H1 (cell line): ENCODE measurements at regions not wholly inside any gene's neighbourhood (a gene's known extent, or its start where the extent isn't known, plus 50 kb on each side); places are given as distances from the start of the nearest gene placed in this dataset.

Experiments
- CTCF ChIA-PET: fragments of 300-600 bp; sonication (Branson Sonifier 250); formaldehyde crosslinking; loops from one replicate; lab custom pipeline; 2021; ENCODE audit not compliant: partially characterized antibody; lab: Charles Lee
- POLR2A ChIA-PET: fragments of 300-600 bp; sonication (Branson Sonifier 250); formaldehyde crosslinking; loops from one replicate; lab custom pipeline; 2021; ENCODE audit warnings: inconsistent platforms; ENCODE audit not compliant: partially characterized antibody; lab: Charles Lee
- DNase-seq, 2 experiments: peaks; one replicate each; pipeline versions ENCODE4 v3.0.0 to v3.0.0-alpha.2; 2010 to 2022; ENCODE audit warnings: low spot score in 2 of 2, low read depth in 1 of 2, mixed read lengths in 1 of 2
- FAIRE-seq: peaks from 2 replicates; lab custom pipeline; 2011; peaks lifted over from hg19 to GRCh38; lab: Jason Lieb, UNC
- H2AFZ ChIP-seq: 2 replicates; pipeline ENCODE4 v1.8.1; 2012; ENCODE audit warnings: low read length, inconsistent platforms
- H2AK5ac ChIP-seq: 2 replicates; pipeline ENCODE4 v1.6.1; 2013; ENCODE audit warnings: low read depth, low read length
- H2BK120ac ChIP-seq: replicated peaks from 2 replicates; pipeline ENCODE3; 2013; ENCODE audit warnings: low read depth, low read length, inconsistent platforms
- H2BK12ac ChIP-seq: 2 replicates; pipeline ENCODE4 v1.6.1; 2013; ENCODE audit warnings: low read depth, low read length
- H2BK15ac ChIP-seq: 2 replicates; pipeline ENCODE4 v1.6.1; 2013; ENCODE audit warnings: low read length
- H2BK20ac ChIP-seq: 2 replicates; pipeline ENCODE4 v1.6.1; 2013; ENCODE audit warnings: low read length
- H2BK5ac ChIP-seq: 2 replicates; pipeline ENCODE4 v1.6.1; 2013; ENCODE audit warnings: low read depth, low read length
- H3K14ac ChIP-seq: 2 replicates; pipeline ENCODE4 v1.6.1; 2013; ENCODE audit warnings: inconsistent platforms; ENCODE audit not compliant: insufficient read length
- H3K18ac ChIP-seq: 2 replicates; pipeline ENCODE4 v1.6.1; 2013; ENCODE audit warnings: low read length; ENCODE audit errors: extremely low read depth
- H3K23ac ChIP-seq: 2 replicates; pipeline ENCODE4 v1.6.1; 2013; ENCODE audit warnings: inconsistent platforms; ENCODE audit not compliant: insufficient read length
- H3K23me2 ChIP-seq: 2 replicates; pipeline ENCODE4 v1.6.1; 2013; ENCODE audit warnings: low read depth, low read length
- H3K27ac ChIP-seq: 2 replicates; pipeline ENCODE4 v1.6.1; 2011; ENCODE audit warnings: low read depth, low read length, inconsistent platforms
- H3K27me3 ChIP-seq, 4 experiments: replicated peaks in 1 of 4; 1 replicate in 1 of 4; 2 replicates in 3 of 4; pipeline versions ENCODE4 v1.6.1 to v1.8.1; 2011 to 2013; ENCODE audit warnings: low read length in 3 of 4, mild to moderate bottlenecking in 3 of 4, inconsistent platforms in 2 of 4, mixed read lengths in 2 of 4, moderate library complexity in 1 of 4; ENCODE audit not compliant: control insufficient read depth in 3 of 4, insufficient read depth in 3 of 4; ENCODE audit errors: extremely low read depth in 1 of 4
- H3K36me3 ChIP-seq, 4 experiments: 2 replicates each; pipeline versions ENCODE4 v1.6.1 to v1.8.1; 2011 to 2013; ENCODE audit warnings: mild to moderate bottlenecking in 4 of 4, low read length in 3 of 4, moderate library complexity in 2 of 4, control low read depth in 1 of 4, inconsistent platforms in 1 of 4; ENCODE audit not compliant: insufficient read depth in 4 of 4, control insufficient read depth in 2 of 4
- H3K4ac ChIP-seq: replicated peaks from 2 replicates; pipeline ENCODE3; 2013; ENCODE audit warnings: low read length, low read depth, mixed read lengths, inconsistent platforms; ENCODE audit not compliant: insufficient read length
- H3K4me1 ChIP-seq, 4 experiments: replicated peaks in 1 of 4; 1 replicate in 1 of 4; 2 replicates in 3 of 4; pipeline versions ENCODE4 v1.6.1 to v1.8.1; 2011 to 2013; ENCODE audit warnings: low read length in 3 of 4, inconsistent platforms in 2 of 4, mixed read lengths in 1 of 4; ENCODE audit not compliant: insufficient read depth in 4 of 4, control insufficient read depth in 3 of 4
- H3K4me2 ChIP-seq, 2 experiments: 2 replicates each; pipeline versions ENCODE4 v1.6.1 to v1.8.1; 2011 to 2013; ENCODE audit warnings: low read depth in 2 of 2, low read length in 2 of 2, control low read depth in 1 of 2, inconsistent platforms in 1 of 2, mild to moderate bottlenecking in 1 of 2; ENCODE audit not compliant: insufficient read depth in 1 of 2
- H3K4me3 ChIP-seq, 4 experiments: fragments of 200-600, 300-600 bp in 1 of 4; sonication (generic), shearing (Covaris generic), sonication (Bioruptor Twin) in 1 of 4; 2 replicates each; pipeline versions ENCODE4 v1.5.1 to v1.8.1; 2011 to 2016; ENCODE audit warnings: low read length in 4 of 4, low read depth in 3 of 4, control low read depth in 2 of 4, inconsistent platforms in 2 of 4, mild to moderate bottlenecking in 2 of 4, mixed read lengths in 1 of 4, moderate library complexity in 1 of 4; ENCODE audit not compliant: insufficient read depth in 2 of 4; ENCODE audit errors: extremely low read depth in 1 of 4
- H3K56ac ChIP-seq: replicated peaks from 2 replicates; pipeline ENCODE3; 2013; ENCODE audit warnings: low read depth, mild to moderate bottlenecking, mixed read lengths, low read length, inconsistent platforms; ENCODE audit not compliant: insufficient read length
- H3K79me1 ChIP-seq: 2 replicates; pipeline ENCODE4 v1.6.1; 2013; ENCODE audit warnings: low read depth, low read length, control low read depth
- H3K79me2 ChIP-seq, 2 experiments: 2 replicates each; pipeline versions ENCODE4 v1.6.1 to v1.8.1; 2012 to 2013; ENCODE audit warnings: low read length in 2 of 2, mild to moderate bottlenecking in 2 of 2, inconsistent platforms in 1 of 2; ENCODE audit not compliant: insufficient read depth in 2 of 2, control insufficient read depth in 1 of 2
- H3K9ac ChIP-seq, 4 experiments: replicated peaks in 1 of 4; 1 replicate in 1 of 4; 2 replicates in 3 of 4; pipeline versions ENCODE4 v1.6.1 to v1.8.1; 2011 to 2013; ENCODE audit warnings: low read depth in 3 of 4, low read length in 3 of 4, control low read depth in 2 of 4, mild to moderate bottlenecking in 2 of 4, moderate library complexity in 2 of 4, inconsistent platforms in 1 of 4; ENCODE audit errors: extremely low read depth in 1 of 4
- H3K9me3 ChIP-seq, 2 experiments: 2 replicates each; pipeline versions ENCODE4 v1.6.1 to v1.8.1; 2012 to 2013; ENCODE audit warnings: mild to moderate bottlenecking in 2 of 2, moderate library complexity in 2 of 2, control low read depth in 1 of 2, inconsistent platforms in 1 of 2, low read depth in 1 of 2, low read length in 1 of 2, mixed read lengths in 1 of 2; ENCODE audit not compliant: insufficient read depth in 2 of 2
- H4K20me1 ChIP-seq, 2 experiments: replicated peaks in 1 of 2; 2 replicates each; pipeline versions ENCODE3 to v1.8.1; 2011 to 2013; ENCODE audit warnings: inconsistent platforms in 2 of 2, low read length in 2 of 2, mild to moderate bottlenecking in 1 of 2; ENCODE audit not compliant: insufficient read depth in 2 of 2, control insufficient read depth in 1 of 2
- H4K5ac ChIP-seq: 2 replicates; pipeline ENCODE4 v1.6.1; 2013; ENCODE audit warnings: low read length, low read depth, mixed read lengths, inconsistent platforms; ENCODE audit not compliant: insufficient read length
- H4K8ac ChIP-seq: 2 replicates; pipeline ENCODE4 v1.8.0; 2013; ENCODE audit warnings: mild to moderate bottlenecking, moderate library complexity, low read length, inconsistent platforms; ENCODE audit not compliant: insufficient read depth; ENCODE audit errors: extremely low read depth
- H4K91ac ChIP-seq: replicated peaks from 2 replicates; pipeline ENCODE3; 2013; ENCODE audit warnings: low read length, mixed read lengths, inconsistent platforms; ENCODE audit not compliant: insufficient read length
- BACH1 ChIP-seq: IDR thresholded peaks from 2 replicates; pipeline ENCODE4 v1.6.1; 2012; ENCODE audit warnings: low read length, improper control_type of control experiment
- CBX5 ChIP-seq: fragments of 300-800, 300-1000 bp; sonication (generic); IDR thresholded peaks from 2 replicates; pipeline ENCODE4 v1.7.1; 2016; ENCODE audit warnings: antibody characterized with exemption, low read length, low read depth
- whole genome bisulfite sequencing, 2 experiments: shearing (Covaris generic) in 1 of 2; methylation state at CpG; one replicate each; pipeline versions ENCODE4 v1.1.6 to v1.1.7; 2013 to 2015; ENCODE audit warnings: low lambda C conversion rate in 2 of 2, mixed read lengths in 2 of 2, inconsistent platforms in 1 of 2, low coverage in 1 of 2, missing lambda C conversion rate in 1 of 2; ENCODE audit not compliant: insufficient replicate concordance in 2 of 2, insufficient coverage in 1 of 2, insufficient read length in 1 of 2; ENCODE audit errors: extremely low coverage in 1 of 2, missing lambda C conversion rate in 1 of 2; 5-methylcytosine and 5-hydroxymethylcytosine counted together

- H3K9me3 ChIP-seq, result no peaks in the 10 kb centered on the region
- no peak overlapping the region for H2AK5ac ChIP-seq
- H3K18ac ChIP-seq, result no peak overlapping the region
- DNase-seq (no peak), FAIRE-seq (no peak)
- ChIA-PET CTCF (interaction anchor here (0.9 to 3.5 kb wide), 6 partner anchors 8 to 91 kb away, joined by 3 to 16 read pairs (median 4); no protein-coding TSS in a partner anchor), POLR2A (no interaction called here)
- no peak overlapping the region for H2BK120ac ChIP-seq
- H4K8ac ChIP-seq, result no peak overlapping the region
- no peak overlapping the region for H3K27ac ChIP-seq
- no peak overlapping the region for H2BK5ac ChIP-seq
- H3K14ac ChIP-seq, result no peak overlapping the region
- no peaks in the 10 kb centered on the region; the same call in 1 of the 2 replicates for H3K23me2 ChIP-seq
- H3K27me3 ChIP-seq, result no peaks in the 10 kb centered on the region; a peak in 1 of 7 replicates
- 88% methylated on average over 3 of the region's 3 CpGs; no CpG with 5 or more reads in 1 of the 2 experiments for WGBS, 2 experiments
- no peak overlapping the region for H4K91ac ChIP-seq
- no peak overlapping the region for H3K23ac ChIP-seq
- no peak overlapping the region for H2BK15ac ChIP-seq
- no peaks in the 10 kb centered on the region for H3K4me1 ChIP-seq
- H2AFZ ChIP-seq, result no peak overlapping the region
- H4K5ac ChIP-seq, result no peak overlapping the region
- no peaks in the 10 kb centered on the region for H3K36me3 ChIP-seq
- no peaks in the 10 kb centered on the region for H3K79me1 ChIP-seq
- H3K4ac ChIP-seq, result no peak overlapping the region
- no peaks in the 10 kb centered on the region for H3K79me2 ChIP-seq
- no peak overlapping the region for H3K4me2 ChIP-seq
- no peaks in the 10 kb centered on the region for H4K20me1 ChIP-seq
- H2BK20ac ChIP-seq, result no peak overlapping the region
- no peak overlapping the region for H3K56ac ChIP-seq
- H3K9ac ChIP-seq, result no peak overlapping the region
- H2BK12ac ChIP-seq, result no peak overlapping the region
- no peak overlapping the region for H3K4me3 ChIP-seq
- no peak for TF ChIP-seq BACH1
- TF ChIP-seq CBX5, result no peak
Observed at GRCh38 chr17:34511265-34511664, 68.1 kb upstream of the TMEM132E start.
